Activated naive CD8-positive, alpha-beta T cell treated with anti-CD3 and anti-CD28 coated beads, Interleukin-2, amount 50 U/mL, for 24 hours (primary cell): ENCODE measurements at regions not wholly inside any gene's neighbourhood (a gene's known extent, or its start where the extent isn't known, plus 50 kb on each side); places are given as distances from the start of the nearest gene placed in this dataset.
"Not testable (repeated sequence)": the region's sequence is repeated elsewhere in the genome, so short reads cannot be mapped to it uniquely, and the experiment has no call there.

ENCODE experiments used
- ATAC-seq: fragments of 150-1000 bp; cut with Tn5 transposase; one replicate; pipeline ENCODE4 v1.10.0; 2021
- DNase-seq: peaks from one replicate; pipeline ENCODE4 v3.0.0; 2021
- H3K27ac Mint-ChIP-seq: one replicate; pipeline ENCODE4 v1.8.0; 2021; ENCODE audit warnings: mild to moderate bottlenecking, mixed read lengths
- H3K27me3 Mint-ChIP-seq: one replicate; pipeline ENCODE4 v1.8.0; 2021; ENCODE audit warnings: mixed read lengths
- H3K36me3 Mint-ChIP-seq: one replicate; pipeline ENCODE4 v1.8.0; 2021; ENCODE audit warnings: low read depth, mixed read lengths
- H3K4me1 Mint-ChIP-seq: one replicate; pipeline ENCODE4 v1.8.0; 2021; ENCODE audit warnings: mixed read lengths
- H3K4me3 Mint-ChIP-seq: one replicate; pipeline ENCODE4 v1.8.0; 2021; ENCODE audit warnings: mild to moderate bottlenecking, moderate library complexity, mixed read lengths
- H3K9me3 Mint-ChIP-seq: one replicate; pipeline ENCODE4 v1.8.0; 2021; ENCODE audit warnings: mixed read lengths

GRCh38 chr4:118587946-118588345 is 97.2 kb upstream of the METTL14 start:
- peaks cover 5% of the 10 kb centered on the region for H3K36me3 Mint-ChIP-seq
- H3K4me3 Mint-ChIP-seq: no peak overlapping the region
- H3K27ac Mint-ChIP-seq: no peak overlapping the region
- no peaks in the 10 kb centered on the region for H3K9me3 Mint-ChIP-seq
- H3K27me3 Mint-ChIP-seq: peaks cover 14% of the 10 kb centered on the region
- ATAC-seq: no peak
- no peak for DNase-seq
- H3K4me1 Mint-ChIP-seq: peaks cover 12% of the 10 kb centered on the region

- Mint-ChIP-seq H3K36me3 (peaks cover 5% of the 10 kb centered on the region), H3K4me1 (peaks cover 12% of the 10 kb centered on the region), H3K4me3 (no peak overlapping the region), H3K9me3 (no peaks in the 10 kb centered on the region), H3K27me3 (peaks cover 8% of the 10 kb centered on the region), H3K27ac (no peak overlapping the region)
- DNase-seq: no peak
- no peak for ATAC-seq
These were observed 95.6 kb upstream of the METTL14 start for GRCh38 chr4:118589471-118590055.

- H3K27ac Mint-ChIP-seq: peak overlapping the region; percentile 99
These were observed 93.7 kb upstream of the METTL14 start for GRCh38 chr4:118591339-118592046.

GRCh38 chr4:118592289-118592688 is 92.9 kb upstream of the METTL14 start:
- H3K27ac Mint-ChIP-seq: not testable (repeated sequence)

More at GRCh38 chr4:118591339-118592046, 93.7 kb upstream of the METTL14 start:
- DNase-seq: peak; percentile 95
- H3K4me3 Mint-ChIP-seq: peak overlapping the region; percentile 94
- not testable (repeated sequence) for H3K36me3 Mint-ChIP-seq, H3K27me3 Mint-ChIP-seq, H3K9me3 Mint-ChIP-seq, H3K4me1 Mint-ChIP-seq
- ATAC-seq: peak; percentile 97

GRCh38 chr4:118595883-118596282 is 89.3 kb upstream of the METTL14 start:
- not testable (repeated sequence) for DNase-seq, ATAC-seq, H3K4me1 Mint-ChIP-seq, H3K9me3 Mint-ChIP-seq, H3K27me3 Mint-ChIP-seq, H3K4me3 Mint-ChIP-seq, H3K36me3 Mint-ChIP-seq, H3K27ac Mint-ChIP-seq

More at GRCh38 chr4:118592289-118592688, 92.9 kb upstream of the METTL14 start:
- DNase-seq, ATAC-seq, H3K36me3 Mint-ChIP-seq, H3K9me3 Mint-ChIP-seq, H3K27me3 Mint-ChIP-seq, H3K4me1 Mint-ChIP-seq: not testable (repeated sequence)
- peak overlapping the region; percentile 94 for H3K4me3 Mint-ChIP-seq

GRCh38 chr4:118625097-118625496 is 60.1 kb upstream of the METTL14 start:
- H3K9me3 Mint-ChIP-seq, H3K27me3 Mint-ChIP-seq, H3K36me3 Mint-ChIP-seq, DNase-seq, H3K4me1 Mint-ChIP-seq, H3K27ac Mint-ChIP-seq, H3K4me3 Mint-ChIP-seq, ATAC-seq: not testable (repeated sequence)

- ATAC-seq, H3K4me3 Mint-ChIP-seq, H3K27me3 Mint-ChIP-seq, H3K4me1 Mint-ChIP-seq, H3K9me3 Mint-ChIP-seq, DNase-seq: not testable (repeated sequence)
- Mint-ChIP-seq H3K27ac (peak overlapping the region; percentile 78), H3K36me3 (peaks cover 22% of the 10 kb centered on the region)
These were observed 55.5 kb upstream of the METTL14 start for GRCh38 chr4:118629697-118630096.

- not testable (repeated sequence) for H3K27me3 Mint-ChIP-seq, ATAC-seq, H3K27ac Mint-ChIP-seq, H3K4me1 Mint-ChIP-seq, H3K4me3 Mint-ChIP-seq, H3K9me3 Mint-ChIP-seq, DNase-seq
- peaks cover 22% of the 10 kb centered on the region for H3K36me3 Mint-ChIP-seq
These were observed 54.3 kb upstream of the METTL14 start for GRCh38 chr4:118630897-118631296.

- not testable (repeated sequence) for ATAC-seq, H3K27ac Mint-ChIP-seq, H3K4me1 Mint-ChIP-seq, H3K27me3 Mint-ChIP-seq, DNase-seq, H3K9me3 Mint-ChIP-seq, H3K4me3 Mint-ChIP-seq
- H3K36me3 Mint-ChIP-seq: peaks cover 22% of the 10 kb centered on the region
These were observed 53.7 kb upstream of the METTL14 start for GRCh38 chr4:118631321-118632050.

- not testable (repeated sequence) for ATAC-seq, H3K4me3 Mint-ChIP-seq, DNase-seq, H3K9me3 Mint-ChIP-seq, H3K4me1 Mint-ChIP-seq, H3K27ac Mint-ChIP-seq, H3K27me3 Mint-ChIP-seq
- H3K36me3 Mint-ChIP-seq: peaks cover 22% of the 10 kb centered on the region
These were observed 51.7 kb upstream of the METTL14 start for GRCh38 chr4:118633476-118633875.

GRCh38 chr4:118634126-118634875 is 50.9 kb upstream of the METTL14 start:
- H3K9me3 Mint-ChIP-seq, H3K27me3 Mint-ChIP-seq, ATAC-seq, H3K27ac Mint-ChIP-seq, DNase-seq, H3K4me3 Mint-ChIP-seq, H3K4me1 Mint-ChIP-seq: not testable (repeated sequence)
- peaks cover 17% of the 10 kb centered on the region for H3K36me3 Mint-ChIP-seq
